ENCODE measurements at regions not wholly inside any gene's neighbourhood (a gene's known extent, or its start where the extent isn't known, plus 50 kb on each side); places are given as distances from the start of the nearest gene placed in this dataset.

DNA sequence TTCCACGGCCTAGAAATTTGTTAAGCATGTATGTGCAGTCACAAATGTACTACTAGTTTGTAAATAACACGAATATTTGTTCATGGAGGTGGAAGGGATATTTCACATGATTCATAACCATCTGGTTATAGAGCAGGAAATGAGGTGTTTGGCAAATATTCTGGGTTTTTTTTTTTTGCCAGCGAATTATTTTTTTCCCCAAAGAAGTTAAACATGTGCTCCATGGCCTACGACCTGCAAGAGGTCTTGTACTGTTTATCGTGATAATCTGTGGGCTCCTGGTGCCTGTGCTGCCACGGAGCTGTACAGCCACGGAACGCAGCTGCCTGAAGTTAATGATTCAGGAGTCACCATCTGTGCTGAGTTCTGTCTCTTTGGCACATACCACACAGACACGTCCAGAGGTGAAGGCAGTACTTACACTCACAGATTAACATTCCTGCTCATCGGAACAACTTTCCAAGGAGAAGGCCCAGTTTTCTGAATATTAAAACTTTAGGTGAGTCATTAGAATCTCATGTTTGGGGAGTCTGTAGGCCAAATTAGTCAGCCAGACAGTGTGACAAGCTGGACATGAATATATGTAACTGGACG is 156.3 kb downstream of the TMX1 start:
- no peak for DNase-seq (ENCODE audit: low spot score)

DNA sequence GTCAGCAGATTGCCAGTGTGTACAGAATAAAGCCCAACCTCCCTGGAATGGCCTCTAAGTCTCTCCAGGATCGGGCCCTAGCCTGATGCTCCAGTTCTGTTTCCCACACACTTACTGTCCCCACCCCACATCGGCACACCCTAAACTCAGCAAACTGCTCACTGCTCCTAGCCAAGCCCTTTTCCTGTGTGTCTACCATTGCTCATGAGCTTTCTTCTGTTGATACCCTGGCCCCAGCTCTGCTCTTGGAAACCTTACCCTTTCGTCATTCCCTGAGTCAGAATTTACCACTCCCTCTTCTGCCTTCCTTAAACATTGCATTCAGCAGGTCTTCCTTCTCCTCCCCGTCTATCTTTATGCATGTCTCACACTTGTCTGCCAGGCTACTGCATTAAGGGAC is 158.9 kb downstream of the TMX1 start:
- no peak for DNase-seq (ENCODE audit: low spot score)

DNA sequence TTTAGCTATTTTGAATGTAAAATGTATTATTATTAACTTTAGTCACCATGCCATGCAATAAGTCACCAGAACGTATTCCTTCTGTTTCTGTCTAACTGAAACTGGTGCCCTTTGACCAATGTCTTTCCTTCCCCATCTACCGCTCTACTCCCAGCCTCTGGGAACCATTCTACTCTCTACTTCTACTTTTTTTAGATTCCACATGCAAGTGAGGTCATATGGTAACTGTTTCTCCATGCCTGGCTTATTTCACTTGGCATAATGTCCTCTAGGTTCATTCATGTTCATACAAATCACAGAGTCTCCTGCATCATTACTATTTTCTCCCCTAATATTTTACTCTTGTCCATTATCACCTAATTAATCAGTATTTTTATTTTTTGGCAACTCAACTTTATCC is 160.1 kb downstream of the TMX1 start:
- DNase-seq (ENCODE audit: low spot score), result no peak

DNA sequence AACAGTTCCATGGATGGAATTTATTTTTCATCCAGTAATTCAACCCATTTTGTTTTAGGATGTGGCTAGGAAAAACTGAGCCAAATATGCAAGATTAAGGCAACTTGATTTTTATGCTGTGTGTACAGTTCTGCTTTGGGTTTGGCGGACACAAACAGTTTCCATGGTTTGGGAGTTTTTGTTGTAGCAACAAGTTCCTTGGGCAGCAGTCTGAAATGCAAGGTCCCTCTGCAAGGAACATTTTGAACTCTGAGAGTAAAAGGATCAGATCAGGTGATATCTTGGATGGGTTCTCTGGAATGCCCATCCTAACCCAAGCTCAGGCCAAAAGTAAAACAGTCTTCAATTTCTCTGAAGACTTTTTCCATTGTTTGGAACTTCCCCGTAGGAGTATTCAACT is 161.2 kb downstream of the TMX1 start:
- DNase-seq (ENCODE audit: low spot score), result no peak

DNA sequence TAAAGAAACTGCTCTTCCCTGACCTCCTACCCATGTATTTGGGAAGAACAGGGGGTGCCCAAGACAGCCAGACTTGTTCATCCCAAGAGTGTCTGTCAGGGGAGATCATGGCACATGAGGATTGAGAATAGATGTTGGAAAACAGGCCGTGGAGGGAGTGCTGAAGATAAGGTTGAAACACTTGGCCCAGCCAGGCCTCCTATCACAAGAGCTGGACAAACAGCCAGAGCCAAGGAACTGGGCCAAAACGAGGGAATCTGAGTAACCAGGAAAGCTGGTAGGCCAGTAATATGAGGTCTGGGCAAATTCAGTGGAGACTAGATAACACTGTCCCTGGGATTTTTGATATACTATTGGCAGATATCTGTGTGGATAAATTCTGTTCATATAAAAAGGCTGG is 161.7 kb downstream of the TMX1 start:
- DNase-seq (ENCODE audit: low spot score), result no peak

DNA sequence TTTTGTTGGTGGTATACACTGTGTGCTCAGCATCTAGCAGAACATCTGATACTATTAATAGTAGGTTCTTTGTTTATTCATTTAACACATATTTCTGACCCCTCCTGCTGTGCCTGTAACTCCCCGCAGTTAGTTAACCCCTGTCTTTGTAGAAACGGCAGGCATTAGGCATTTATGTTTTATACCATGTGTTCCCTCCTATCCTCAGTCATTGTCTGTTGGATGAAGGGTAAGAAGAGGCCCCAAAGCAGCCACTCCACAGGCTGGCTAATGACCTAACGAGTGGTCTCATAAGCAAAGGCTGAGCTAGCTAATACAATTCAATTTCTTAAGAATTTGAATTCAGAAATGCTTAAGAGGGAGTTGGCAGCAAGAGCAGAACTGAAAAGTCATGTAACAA is 170.8 kb downstream of the TMX1 start:
- no peak for DNase-seq (ENCODE audit: low spot score)

DNA sequence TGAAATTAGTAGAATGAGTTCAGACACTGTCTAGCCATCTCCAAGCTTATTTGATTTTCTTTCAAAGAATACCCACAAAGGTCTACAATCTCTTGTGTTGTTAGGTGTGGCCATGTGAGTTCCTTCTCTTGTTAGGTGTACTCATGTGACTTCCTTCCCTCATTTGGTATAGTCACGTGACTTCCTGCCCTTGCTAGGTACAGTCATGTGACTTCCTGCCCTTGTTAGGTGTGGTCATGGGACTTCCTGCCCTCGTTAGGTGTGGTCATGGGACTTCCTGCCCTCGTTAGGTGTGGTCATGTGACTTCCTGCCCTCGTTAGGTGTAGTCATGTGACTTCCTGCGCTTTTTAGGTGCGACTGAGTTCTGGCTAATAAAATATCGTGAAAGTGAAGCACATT is 179.6 kb downstream of the TMX1 start:
- no peak for DNase-seq (ENCODE audit: low spot score)

DNA sequence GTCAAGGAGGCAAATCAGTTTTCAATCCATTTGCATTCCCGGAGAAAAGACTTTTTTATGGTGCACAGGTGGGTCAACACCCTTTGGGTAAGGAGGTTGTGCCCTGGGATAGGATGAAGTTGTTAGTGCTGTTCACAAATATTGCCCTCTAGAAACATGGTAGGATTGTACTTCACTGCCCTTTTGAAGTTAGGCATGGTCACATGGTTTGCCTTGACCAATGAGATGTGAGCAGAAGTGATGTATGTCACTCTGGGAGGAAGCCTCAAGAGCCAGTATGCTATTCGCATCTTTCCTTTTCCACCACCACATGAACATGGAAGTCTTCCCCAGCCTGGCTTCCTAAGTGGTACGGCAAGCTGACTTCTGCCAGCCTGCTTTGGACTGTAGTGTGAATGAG is 182.7 kb downstream of the TMX1 start:
- no peak for DNase-seq (ENCODE audit: low spot score)

DNA sequence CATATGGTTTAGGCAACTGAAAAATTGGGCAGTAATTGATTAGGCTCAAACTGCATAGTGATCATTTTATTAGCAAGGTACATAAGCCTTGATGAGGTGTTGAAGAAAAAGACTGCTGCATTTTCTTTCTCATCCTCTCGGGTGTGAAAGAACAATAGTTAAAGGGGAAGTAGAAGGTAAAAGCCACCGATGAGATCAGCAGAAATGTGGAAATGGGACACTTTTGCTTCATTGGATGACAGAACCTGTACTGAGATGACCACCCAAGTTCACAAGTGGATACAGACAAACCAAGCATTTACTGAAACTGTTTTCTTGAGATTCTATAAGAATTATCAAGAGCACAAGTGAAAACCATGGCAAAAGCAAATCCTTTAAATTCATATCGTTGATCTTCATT is 184.0 kb downstream of the TMX1 start:
- DNase-seq (ENCODE audit: low spot score), result no peak

DNA sequence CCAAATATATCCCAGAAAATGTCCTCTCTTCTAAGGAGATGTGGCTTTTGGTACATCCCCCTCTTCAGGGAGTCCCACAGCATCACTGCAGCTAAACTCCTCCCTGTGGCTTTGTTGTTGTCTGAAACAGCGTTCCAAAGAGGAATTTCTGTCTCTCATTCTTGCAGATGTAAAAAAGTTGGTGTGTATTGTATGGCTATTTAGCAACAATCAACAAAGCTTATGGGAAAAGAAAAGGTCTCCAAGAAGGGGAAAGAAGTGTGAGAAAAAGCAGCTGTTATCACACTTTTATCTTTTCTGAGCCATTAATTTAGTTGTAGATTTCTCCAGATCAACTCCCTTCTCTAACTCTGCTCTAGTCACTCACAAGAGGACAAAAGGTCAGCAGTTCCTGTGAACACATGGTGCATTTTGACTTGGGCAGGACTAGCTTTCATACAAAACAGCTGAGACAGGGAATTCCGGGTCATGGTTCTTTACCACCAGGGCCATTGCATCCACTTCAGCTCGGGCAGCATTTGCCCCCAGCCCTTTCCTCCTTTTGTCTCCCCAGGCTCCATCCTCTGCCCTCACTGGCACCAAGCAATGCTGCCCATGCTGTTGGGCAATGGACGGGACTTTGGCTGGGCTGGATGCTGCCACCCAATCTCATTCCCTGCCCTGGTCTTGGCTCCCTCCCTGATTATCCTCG is 184.7 kb downstream of the TMX1 start:
- DNase-seq (ENCODE audit: low spot score), result no peak

DNA sequence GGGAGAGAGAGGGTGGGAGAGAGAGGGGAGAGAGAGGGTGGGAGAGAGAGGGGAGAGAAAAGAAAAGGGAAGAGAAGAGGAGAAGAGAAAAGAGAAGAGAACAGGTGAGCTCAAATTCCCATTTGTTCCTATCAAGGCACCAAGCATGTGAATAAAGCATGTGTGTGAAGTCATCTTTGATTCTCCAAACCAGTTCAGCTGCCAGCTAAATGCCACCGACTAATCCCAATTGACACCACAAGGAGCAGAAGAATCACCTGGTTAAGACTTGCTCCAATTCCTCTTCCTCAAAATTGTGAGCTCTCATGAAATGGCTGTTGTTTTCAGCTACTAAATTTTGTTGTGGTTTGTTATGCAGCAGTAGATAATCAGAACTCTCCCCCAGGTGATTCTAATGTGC is 188.9 kb downstream of the TMX1 start:
- no peak for DNase-seq (ENCODE audit: low spot score)

DNA sequence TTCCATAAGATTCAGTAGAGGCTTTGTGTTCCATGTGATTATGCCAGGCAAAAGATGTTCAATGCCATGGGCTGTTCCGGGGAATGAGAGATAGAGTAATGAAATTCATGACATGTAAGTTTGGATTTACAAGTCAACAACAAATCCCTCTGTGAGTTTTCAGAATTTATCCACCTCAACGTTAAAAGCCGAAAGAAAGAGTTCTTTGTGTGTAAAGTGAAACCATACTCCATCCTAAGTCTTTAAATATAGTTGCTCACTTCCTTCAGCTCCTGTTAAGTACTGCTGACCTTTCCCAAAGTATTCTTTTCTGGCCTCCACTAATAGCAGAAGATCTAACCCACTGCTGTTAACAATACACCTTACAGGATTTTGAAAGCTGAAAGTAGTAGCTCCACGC is 190.0 kb downstream of the TMX1 start:
- DNase-seq (ENCODE audit: low spot score), result no peak

DNA sequence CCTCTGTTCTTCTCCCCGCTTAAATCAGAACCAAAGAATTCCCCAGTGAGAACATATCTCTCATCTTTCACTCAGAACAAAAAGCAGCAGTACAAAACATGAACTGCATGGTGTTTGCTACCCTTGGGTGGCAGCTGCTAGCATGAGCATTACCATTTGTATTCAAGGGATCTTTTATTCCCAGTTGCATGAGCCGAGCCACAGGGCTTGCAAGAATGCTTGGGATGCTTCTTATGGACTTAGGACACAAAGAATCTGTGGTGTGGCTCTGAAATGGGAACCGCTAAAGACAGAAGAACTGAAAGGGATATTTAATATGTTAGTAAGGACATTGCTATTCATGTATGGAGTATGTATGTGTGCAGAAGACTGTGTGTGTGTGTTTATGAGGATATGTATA is 190.6 kb downstream of the TMX1 start:
- DNase-seq (ENCODE audit: low spot score), result no peak

DNA sequence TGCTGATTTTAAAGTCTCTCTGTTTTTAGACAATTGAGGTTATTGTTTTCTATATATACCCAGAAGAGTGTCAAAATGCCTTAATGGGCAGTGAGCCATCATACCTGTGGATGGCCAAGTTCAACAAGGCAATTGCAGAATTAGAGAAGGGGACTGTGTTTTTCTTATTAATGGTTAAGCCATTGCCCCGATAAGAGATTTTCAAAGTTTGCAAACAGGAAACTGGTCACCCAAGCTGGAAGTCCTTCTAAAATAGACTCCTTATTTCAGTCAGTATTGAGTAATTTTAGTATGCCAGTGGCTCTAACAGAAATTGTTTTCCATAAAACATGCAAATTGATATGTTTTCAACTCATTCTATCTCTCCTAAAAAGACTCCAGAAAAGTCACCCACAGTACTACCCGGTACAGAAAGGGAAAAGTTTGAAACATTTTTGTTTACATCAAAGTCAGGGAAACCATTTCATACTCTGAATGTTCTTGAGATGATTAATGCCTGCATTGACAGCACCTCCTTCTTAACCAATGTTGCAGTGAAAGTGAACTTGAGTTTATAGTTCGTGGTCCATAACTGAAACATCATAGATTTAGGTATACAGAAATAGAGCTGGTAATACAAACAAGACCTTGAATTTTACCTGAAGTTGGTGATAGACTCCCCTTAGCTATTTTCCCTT is 191.1 kb downstream of the TMX1 start:
- no peak for DNase-seq (ENCODE audit: low spot score)

DNA sequence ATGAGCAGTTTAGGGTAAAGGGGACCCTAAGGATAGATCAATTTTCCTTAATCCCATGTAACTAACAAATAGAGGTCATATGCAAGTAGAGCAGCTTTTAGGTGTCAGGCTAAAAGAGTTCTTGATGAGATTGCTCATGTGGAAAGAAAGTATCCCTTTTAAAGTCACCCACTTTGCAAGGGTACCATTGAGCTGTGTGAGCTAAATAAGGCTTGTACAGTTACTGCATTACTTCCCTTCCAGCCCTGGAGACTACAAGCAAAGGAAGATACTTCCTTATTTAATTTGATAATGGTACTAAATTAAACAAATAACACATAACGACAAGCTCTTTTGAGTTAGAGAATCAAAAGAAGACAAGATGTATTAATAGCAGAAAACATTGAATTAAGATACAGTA is 191.7 kb downstream of the TMX1 start:
- DNase-seq (ENCODE audit: low spot score), result no peak

DNA sequence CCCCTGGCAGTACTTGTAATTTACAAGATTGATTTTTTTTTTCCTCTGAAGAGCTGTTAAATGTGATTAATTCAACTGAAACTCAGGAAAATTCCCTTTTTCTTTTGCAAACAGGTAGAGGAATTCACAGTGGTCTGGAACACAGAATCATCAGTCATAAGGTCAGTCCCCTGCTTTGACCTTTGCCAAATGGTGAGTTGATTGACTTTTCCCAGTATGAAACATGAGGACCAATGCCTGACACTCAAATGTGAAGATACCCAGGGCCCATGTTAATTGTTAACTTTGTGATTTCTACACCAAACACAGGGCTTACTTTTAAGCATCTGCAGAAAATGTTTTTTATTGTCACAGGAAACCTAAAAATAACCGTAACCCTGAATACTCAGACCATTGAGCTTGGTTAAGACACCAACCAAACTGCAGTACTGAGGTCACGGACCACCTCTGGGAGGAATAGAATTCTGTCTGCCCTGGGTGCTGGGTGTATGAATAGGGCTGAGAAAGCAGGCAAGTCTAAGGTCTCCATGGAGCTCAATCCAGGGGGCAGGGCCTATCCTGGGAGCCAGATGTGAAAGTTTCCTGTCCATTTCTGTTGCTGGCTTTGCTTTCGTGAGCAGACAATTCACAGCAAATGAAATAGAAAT is 192.4 kb downstream of the TMX1 start:
- DNase-seq (ENCODE audit: low spot score), result no peak

DNA sequence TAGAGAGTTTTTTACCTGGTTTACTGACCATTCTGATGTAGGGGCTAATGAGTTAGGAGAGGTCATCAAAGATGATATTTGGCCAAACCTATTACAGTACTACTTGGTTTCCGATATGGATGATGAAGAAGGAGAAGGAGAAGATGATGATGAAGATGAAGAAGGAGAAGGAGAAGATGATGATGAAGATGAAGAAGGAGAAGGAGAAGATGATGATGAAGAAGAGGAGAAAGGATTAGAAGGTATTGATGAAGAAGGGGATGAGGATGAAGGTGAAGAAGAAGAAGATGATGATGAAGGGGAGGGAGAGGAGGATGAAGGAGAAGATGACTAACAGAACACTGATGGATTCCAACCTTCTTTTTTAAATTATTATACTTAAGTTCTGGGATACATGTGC is 196.6 kb downstream of the TMX1 start:
- DNase-seq (ENCODE audit: low spot score), result no peak

DNA sequence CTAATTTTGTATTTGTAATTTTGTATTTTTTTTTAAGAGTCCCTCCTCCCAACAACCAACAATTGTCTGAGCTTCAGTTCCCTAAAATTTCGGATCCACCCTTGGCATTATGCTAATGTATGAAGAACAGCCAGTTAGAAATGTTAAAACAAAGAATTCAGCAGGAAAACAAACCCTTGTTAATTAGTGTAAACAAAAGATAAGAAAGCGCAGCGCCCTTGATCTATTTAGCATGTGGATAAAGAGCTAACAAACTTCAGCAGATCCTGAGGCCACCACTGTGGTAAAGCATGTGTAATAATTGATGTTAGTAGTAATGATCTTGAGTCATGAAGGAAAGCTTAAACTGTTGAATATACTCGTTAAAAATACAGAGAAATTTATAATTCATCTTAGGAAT is 199.8 kb downstream of the TMX1 start:
- no peak for DNase-seq (ENCODE audit: low spot score)

DNA sequence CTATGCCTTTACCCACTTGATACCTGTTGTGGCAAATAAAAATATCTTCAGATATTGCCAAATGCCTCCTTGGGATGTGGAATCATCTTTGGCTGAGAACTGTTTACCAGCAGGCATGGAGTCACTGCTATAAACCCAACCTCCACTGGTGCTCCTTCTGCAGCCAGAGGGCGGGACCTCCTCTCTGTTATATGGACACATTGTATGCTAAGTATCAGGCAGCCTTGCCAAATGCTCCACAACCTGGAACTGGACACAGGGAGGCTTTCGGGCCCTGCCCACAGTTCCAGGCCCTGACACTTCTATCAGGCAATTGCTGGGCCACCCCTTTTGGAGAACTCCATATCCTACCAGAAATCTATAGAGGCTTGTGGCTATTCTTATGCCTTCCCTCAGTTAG is 201.0 kb downstream of the TMX1 start:
- DNase-seq (ENCODE audit: low spot score), result no peak

DNA sequence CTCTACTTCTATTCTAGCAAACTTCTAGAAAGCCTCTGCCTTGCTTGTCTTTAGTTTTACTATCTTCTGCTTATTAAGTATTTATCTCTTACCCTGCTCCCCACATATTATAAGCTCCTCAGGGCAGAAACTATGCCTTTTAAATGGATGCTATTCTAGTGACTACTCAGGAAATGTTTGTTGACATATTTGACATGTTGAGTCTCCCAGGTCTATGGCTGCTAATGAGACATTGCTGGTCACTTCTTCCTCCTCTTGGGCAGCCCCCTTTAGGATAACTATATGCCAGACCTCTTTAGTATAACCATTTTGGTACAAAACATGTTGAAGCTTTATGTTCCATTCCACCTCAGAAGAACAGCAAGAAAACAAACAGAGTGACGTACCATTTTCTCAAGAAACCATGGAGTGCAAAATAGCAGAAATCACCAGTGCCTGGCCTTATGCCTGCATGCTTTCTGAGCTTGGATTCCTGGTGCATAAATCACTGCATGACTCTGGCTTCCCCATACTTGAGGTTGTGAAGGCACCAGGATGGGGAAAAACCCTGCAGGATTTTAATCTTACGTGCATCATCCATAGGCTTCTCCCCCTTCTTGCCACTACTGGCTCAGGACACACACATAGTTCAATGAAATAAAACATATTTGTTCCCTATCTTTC is 202.6 kb downstream of the TMX1 start:
- DNase-seq (ENCODE audit: low spot score), result no peak

DNA sequence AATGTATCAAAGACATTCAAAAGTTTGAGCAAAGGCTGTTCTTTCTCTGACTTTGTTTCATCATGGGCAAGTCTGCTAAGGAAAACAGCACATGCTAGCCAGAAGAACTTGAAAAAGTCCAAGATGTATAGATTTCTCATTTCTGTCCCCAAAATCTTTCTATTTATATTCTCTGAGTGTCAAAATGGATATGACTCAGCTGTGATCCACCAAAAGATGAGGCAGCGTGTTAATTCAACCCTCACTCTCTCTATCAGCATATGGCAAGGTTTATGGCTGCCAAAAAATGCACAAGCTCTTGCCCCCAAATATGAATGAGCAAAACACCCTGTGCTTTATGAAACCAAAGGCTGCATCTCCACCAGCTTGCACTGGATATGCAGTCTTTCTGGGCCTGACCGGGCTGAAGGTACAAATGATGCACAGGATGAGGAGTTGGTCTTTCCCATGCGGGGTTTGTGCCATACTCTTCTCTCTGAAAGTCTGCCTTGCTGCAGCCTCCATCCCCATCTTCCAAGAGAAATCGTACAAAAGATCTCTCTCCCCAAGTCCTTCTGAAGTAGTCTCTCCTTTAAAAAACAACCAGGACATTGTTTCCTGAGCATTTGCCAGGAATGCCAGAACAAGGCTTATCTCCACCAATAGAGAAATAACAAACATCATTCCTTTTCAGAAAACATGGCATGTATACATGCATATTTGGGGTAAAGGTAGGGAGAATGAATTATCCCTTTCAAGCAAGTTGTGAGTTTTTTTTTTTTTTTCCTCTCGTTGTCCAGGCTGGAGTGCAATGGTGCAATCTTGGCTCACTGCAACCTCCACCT is 203.4 kb downstream of the TMX1 start:
- DNase-seq (ENCODE audit: low spot score), result no peak
